Mucosa of stomach (tissue), 1 donor: ENCODE measurements at regions not wholly inside any gene's neighbourhood (a gene's known extent, or its start where the extent isn't known, plus 50 kb on each side); places are given as distances from the start of the nearest gene placed in this dataset.

Experiments used
- H3K27me3 ChIP-seq: one replicate; pipeline ENCODE4 v1.7.0; 2013; ENCODE audit warnings: mild to moderate bottlenecking, low read length; ENCODE audit not compliant: control insufficient read depth, insufficient read depth
- H3K36me3 ChIP-seq: one replicate; pipeline ENCODE4 v1.7.0; 2013; ENCODE audit warnings: low read length; ENCODE audit not compliant: control insufficient read depth, insufficient read depth
- H3K4me1 ChIP-seq: one replicate; pipeline ENCODE4 v1.7.0; 2013; ENCODE audit warnings: mild to moderate bottlenecking, low read length; ENCODE audit not compliant: control insufficient read depth, insufficient read depth
- H3K4me3 ChIP-seq: one replicate; pipeline ENCODE4 v1.7.0; 2013; ENCODE audit warnings: low read length
- H3K9ac ChIP-seq: one replicate; pipeline ENCODE4 v1.7.0; 2013; ENCODE audit warnings: mild to moderate bottlenecking, low read length, moderate library complexity
- H3K9me3 ChIP-seq: one replicate; pipeline ENCODE4 v1.7.0; 2013; ENCODE audit warnings: mild to moderate bottlenecking, low read length, moderate library complexity; ENCODE audit not compliant: control insufficient read depth
- donor health status: Pancreatic carcinoma.

GRCh38 chr2:187920511-187920910 lies 366.3 kb upstream of the TFPI start:
- H3K9ac ChIP-seq: no peak overlapping the region
- no peaks in the 10 kb centered on the region for H3K27me3 ChIP-seq
- no peak overlapping the region for H3K4me3 ChIP-seq
- H3K9me3 ChIP-seq: no peaks in the 10 kb centered on the region
- no peaks in the 10 kb centered on the region for H3K4me1 ChIP-seq
- H3K36me3 ChIP-seq: no peaks in the 10 kb centered on the region

- Histone ChIP-seq H3K36me3 (no peaks in the 10 kb centered on the region), H3K27me3 (no peaks in the 10 kb centered on the region), H3K9ac (no peak overlapping the region), H3K4me1 (no peaks in the 10 kb centered on the region), H3K9me3 (no peaks in the 10 kb centered on the region), H3K4me3 (no peak overlapping the region)
Measured at GRCh38 chr2:187922846-187923245, 368.6 kb upstream of the TFPI start.

- no peaks in the 10 kb centered on the region for H3K27me3 ChIP-seq
- H3K4me1 ChIP-seq: no peaks in the 10 kb centered on the region
- no peak overlapping the region for H3K4me3 ChIP-seq
- H3K9me3 ChIP-seq: no peaks in the 10 kb centered on the region
- no peak overlapping the region for H3K9ac ChIP-seq
- no peaks in the 10 kb centered on the region for H3K36me3 ChIP-seq
Measured at GRCh38 chr2:187924293-187924692, 367.4 kb upstream of the GULP1 start.

GRCh38 chr2:187934236-187934635 lies 357.4 kb upstream of the GULP1 start:
- H3K9ac ChIP-seq: no peak overlapping the region
- no peaks in the 10 kb centered on the region for H3K27me3 ChIP-seq
- H3K4me1 ChIP-seq: no peaks in the 10 kb centered on the region
- no peaks in the 10 kb centered on the region for H3K9me3 ChIP-seq
- no peak overlapping the region for H3K4me3 ChIP-seq
- no peaks in the 10 kb centered on the region for H3K36me3 ChIP-seq

GRCh38 chr2:187934692-187935091 lies 357.0 kb upstream of the GULP1 start:
- Histone ChIP-seq H3K9me3 (no peaks in the 10 kb centered on the region), H3K4me3 (no peak overlapping the region), H3K36me3 (no peaks in the 10 kb centered on the region), H3K4me1 (no peaks in the 10 kb centered on the region), H3K27me3 (no peaks in the 10 kb centered on the region), H3K9ac (no peak overlapping the region)

- H3K9me3 ChIP-seq: no peaks in the 10 kb centered on the region
- no peaks in the 10 kb centered on the region for H3K4me1 ChIP-seq
- no peak overlapping the region for H3K4me3 ChIP-seq
- no peak overlapping the region for H3K9ac ChIP-seq
- no peaks in the 10 kb centered on the region for H3K27me3 ChIP-seq
- no peaks in the 10 kb centered on the region for H3K36me3 ChIP-seq
Measured at GRCh38 chr2:187935126-187935525, 356.5 kb upstream of the GULP1 start.

- Histone ChIP-seq H3K36me3 (no peaks in the 10 kb centered on the region), H3K9ac (no peak overlapping the region), H3K4me3 (no peak overlapping the region), H3K4me1 (no peaks in the 10 kb centered on the region), H3K9me3 (no peaks in the 10 kb centered on the region), H3K27me3 (no peaks in the 10 kb centered on the region)
Measured at GRCh38 chr2:187936228-187936627, 355.4 kb upstream of the GULP1 start.

- Histone ChIP-seq H3K9ac (no peak overlapping the region), H3K4me1 (no peaks in the 10 kb centered on the region), H3K4me3 (no peak overlapping the region), H3K27me3 (no peaks in the 10 kb centered on the region), H3K9me3 (no peaks in the 10 kb centered on the region), H3K36me3 (no peaks in the 10 kb centered on the region)
Measured at GRCh38 chr2:187939180-187939579, 352.5 kb upstream of the GULP1 start.

GRCh38 chr2:187942876-187943275 lies 348.8 kb upstream of the GULP1 start:
- Histone ChIP-seq H3K36me3 (no peaks in the 10 kb centered on the region), H3K9me3 (no peaks in the 10 kb centered on the region), H3K9ac (no peak overlapping the region)

GRCh38 chr2:187943772-187944369 lies 347.8 kb upstream of the GULP1 start:
- no peak overlapping the region for H3K9ac ChIP-seq
- no peaks in the 10 kb centered on the region for H3K27me3 ChIP-seq
- H3K36me3 ChIP-seq: no peaks in the 10 kb centered on the region
- no peaks in the 10 kb centered on the region for H3K9me3 ChIP-seq
- H3K4me1 ChIP-seq: no peaks in the 10 kb centered on the region
- no peak overlapping the region for H3K4me3 ChIP-seq

More at GRCh38 chr2:187942876-187943275, 348.8 kb upstream of the GULP1 start:
- Histone ChIP-seq H3K4me1 (no peaks in the 10 kb centered on the region), H3K4me3 (no peak overlapping the region), H3K27me3 (no peaks in the 10 kb centered on the region)

GRCh38 chr2:187949859-187950258 lies 341.8 kb upstream of the GULP1 start:
- Histone ChIP-seq H3K36me3 (no peaks in the 10 kb centered on the region), H3K9me3 (no peaks in the 10 kb centered on the region), H3K27me3 (no peaks in the 10 kb centered on the region), H3K4me1 (no peaks in the 10 kb centered on the region), H3K9ac (no peak overlapping the region), H3K4me3 (no peak overlapping the region)

- no peaks in the 10 kb centered on the region for H3K9me3 ChIP-seq
Measured at GRCh38 chr2:187951470-187952218, 340.0 kb upstream of the GULP1 start.

More at GRCh38 chr2:187951470-187952218, 340.0 kb upstream of the GULP1 start:
- no peak overlapping the region for H3K9ac ChIP-seq
- H3K4me1 ChIP-seq: no peaks in the 10 kb centered on the region
- no peaks in the 10 kb centered on the region for H3K36me3 ChIP-seq
- H3K4me3 ChIP-seq: no peak overlapping the region
- no peaks in the 10 kb centered on the region for H3K27me3 ChIP-seq
